ENCODE measurements at regions not wholly inside any gene's neighbourhood (a gene's known extent, or its start where the extent isn't known, plus 50 kb on each side); places are given as distances from the start of the nearest gene placed in this dataset.

- no peak for TF ChIP-seq ZNF274 (IDR thresholded peaks at IDR 0.05; ENCODE audit: low read depth, low read length)
- TF ChIP-seq SUZ12 (IDR thresholded peaks at IDR 0.05; ENCODE audit: extremely low read depth, insufficient read depth, insufficient read length), result no peak
- no peak for TF ChIP-seq YY1 (IDR thresholded peaks at IDR 0.05; ENCODE audit: insufficient read depth, insufficient read length)
These were observed 233.8 kb downstream of the GADD45G start for GRCh38 chr9:89838621-89839020.
